ENCODE measurements at regions not wholly inside any gene's neighbourhood (a gene's known extent, or its start where the extent isn't known, plus 50 kb on each side); places are given as distances from the start of the nearest gene placed in this dataset.

- Mint-ChIP-seq H3K27me3 (no peaks in the 10 kb centered on the region), H3K36me3 (no peaks in the 10 kb centered on the region), H3K4me1 (no peaks in the 10 kb centered on the region), H3K4me3 (no peak overlapping the region), H3K9me3 (peaks cover 0 to 21% (median 16%) of the 10 kb centered on the region in 3 donors), H3K27ac (no peak overlapping the region)
- H3K27me3 ChIP-seq (replicated peaks in 1 of 2; ENCODE audit: control insufficient read depth in 2 of 2, extremely low read depth in 1 of 2, insufficient read depth in 2 of 2, low read length in 1 of 2), result no peaks in the 10 kb centered on the region
- no peaks in the 10 kb centered on the region for H3K9me3 ChIP-seq
- no peaks in the 10 kb centered on the region for H3K36me3 ChIP-seq (ENCODE audit: control insufficient read depth in 2 of 2, extremely low read depth in 1 of 2, insufficient read depth in 1 of 2, low read length in 1 of 2)
- DNase-seq (no peak), ATAC-seq (replicated peaks in 1 of 4) (no peak)
- no peak overlapping the region for H3K27ac ChIP-seq (ENCODE audit: low read length)
- ChIA-PET CTCF (no interaction called here), POLR2A (no interaction called here)
- H3K4me3 ChIP-seq (ENCODE audit: control insufficient read depth in 1 of 2, extremely low read depth in 1 of 2, low read length in 1 of 2), result no peak overlapping the region
- no peaks in the 10 kb centered on the region for H3K4me1 ChIP-seq (ENCODE audit: control insufficient read depth in 1 of 2, extremely low read depth in 1 of 2, insufficient read depth in 2 of 2, low read length in 2 of 2)
These were observed 912.2 kb upstream of the PIK3C3 start for GRCh38 chr18:41042866-41043265.

- peaks cover 12 to 31% (median 25%) of the 10 kb centered on the region in 3 donors for H3K9me3 Mint-ChIP-seq
- H3K27ac ChIP-seq (ENCODE audit: low read length), result no peak overlapping the region
- DNase-seq, result no peak
- POLR2A ChIA-PET, result no interaction called here
- H3K36me3 ChIP-seq (ENCODE audit: control insufficient read depth in 2 of 2, extremely low read depth in 1 of 2, insufficient read depth in 1 of 2, low read length in 1 of 2), result no peaks in the 10 kb centered on the region
- no peaks in the 10 kb centered on the region for H3K4me1 ChIP-seq (ENCODE audit: control insufficient read depth in 1 of 2, extremely low read depth in 1 of 2, insufficient read depth in 2 of 2, low read length in 2 of 2)
- CTCF ChIA-PET, result no interaction called here
- no peaks in the 10 kb centered on the region for H3K27me3 Mint-ChIP-seq
- no peaks in the 10 kb centered on the region for H3K36me3 Mint-ChIP-seq
- H3K4me3 Mint-ChIP-seq, result no peak overlapping the region
- no peaks in the 10 kb centered on the region for H3K4me1 Mint-ChIP-seq
- no peak for ATAC-seq (replicated peaks in 1 of 4)
- H3K27ac Mint-ChIP-seq, result no peak overlapping the region
- H3K27me3 ChIP-seq (replicated peaks in 1 of 2; ENCODE audit: control insufficient read depth in 2 of 2, extremely low read depth in 1 of 2, insufficient read depth in 2 of 2, low read length in 1 of 2), result no peaks in the 10 kb centered on the region
- no CpG with 5 or more reads among the region's 1 CpG for WGBS (ENCODE audit: insufficient coverage)
- H3K4me3 ChIP-seq (ENCODE audit: control insufficient read depth in 1 of 2, extremely low read depth in 1 of 2, low read length in 1 of 2), result no peak overlapping the region
- no peaks in the 10 kb centered on the region for H3K9me3 ChIP-seq
These were observed 917.0 kb upstream of the PIK3C3 start for GRCh38 chr18:41038071-41038470.

- no peak for ATAC-seq (replicated peaks in 1 of 4)
- H3K4me1 Mint-ChIP-seq, result no peaks in the 10 kb centered on the region
- no peak overlapping the region for H3K4me3 ChIP-seq (ENCODE audit: control insufficient read depth in 1 of 2, extremely low read depth in 1 of 2, low read length in 1 of 2)
These were observed 918.7 kb upstream of the PIK3C3 start for GRCh38 chr18:41036346-41036745.

GRCh38 chr18:41034413-41034812 lies 920.6 kb upstream of the PIK3C3 start:
- no peak overlapping the region for H3K27ac ChIP-seq (ENCODE audit: low read length)
- no peaks in the 10 kb centered on the region for H3K27me3 ChIP-seq (replicated peaks in 1 of 2; ENCODE audit: control insufficient read depth in 2 of 2, extremely low read depth in 1 of 2, insufficient read depth in 2 of 2, low read length in 1 of 2)
- Mint-ChIP-seq H3K9me3 (peaks cover 15 to 36% (median 16%) of the 10 kb centered on the region in 3 donors), H3K4me3 (no peak overlapping the region), H3K27ac (no peak overlapping the region), H3K36me3 (no peaks in the 10 kb centered on the region), H3K4me1 (no peaks in the 10 kb centered on the region), H3K27me3 (no peaks in the 10 kb centered on the region)
- H3K4me1 ChIP-seq (ENCODE audit: control insufficient read depth in 1 of 2, extremely low read depth in 1 of 2, insufficient read depth in 2 of 2, low read length in 2 of 2), result no peaks in the 10 kb centered on the region
- no CpG with 5 or more reads among the region's 2 CpGs for WGBS (ENCODE audit: insufficient coverage)
- H3K9me3 ChIP-seq, result no peaks in the 10 kb centered on the region
- H3K4me3 ChIP-seq (ENCODE audit: control insufficient read depth in 1 of 2, extremely low read depth in 1 of 2, low read length in 1 of 2), result no peak overlapping the region
- CTCF ChIA-PET, result interaction anchor here in 1 of 2 donors (0.6 kb wide), 1 partner anchor 32 kb away, joined by 3 read pairs; no protein-coding TSS in a partner anchor
- H3K36me3 ChIP-seq (ENCODE audit: control insufficient read depth in 2 of 2, extremely low read depth in 1 of 2, insufficient read depth in 1 of 2, low read length in 1 of 2), result no peaks in the 10 kb centered on the region
- POLR2A ChIA-PET, result no interaction called here
- DNase-seq, result no peak
- ATAC-seq (replicated peaks in 1 of 4), result no peak

More at GRCh38 chr18:41036346-41036745, 918.7 kb upstream of the PIK3C3 start:
- ChIA-PET CTCF (no interaction called here), POLR2A (no interaction called here)
- WGBS (ENCODE audit: insufficient coverage), result no CpG with 5 or more reads among the region's 6 CpGs
- no peaks in the 10 kb centered on the region for H3K27me3 ChIP-seq (replicated peaks in 1 of 2; ENCODE audit: control insufficient read depth in 2 of 2, extremely low read depth in 1 of 2, insufficient read depth in 2 of 2, low read length in 1 of 2)
- no peaks in the 10 kb centered on the region for H3K9me3 ChIP-seq
- H3K27ac Mint-ChIP-seq, result no peak overlapping the region
- no peak overlapping the region for H3K27ac ChIP-seq (ENCODE audit: low read length)
- H3K4me1 ChIP-seq (ENCODE audit: control insufficient read depth in 1 of 2, extremely low read depth in 1 of 2, insufficient read depth in 2 of 2, low read length in 2 of 2), result no peaks in the 10 kb centered on the region
- H3K27me3 Mint-ChIP-seq, result no peaks in the 10 kb centered on the region
- H3K36me3 Mint-ChIP-seq, result no peaks in the 10 kb centered on the region
- peaks cover 15 to 30% (median 21%) of the 10 kb centered on the region in 3 donors for H3K9me3 Mint-ChIP-seq
- no peak for DNase-seq
- no peaks in the 10 kb centered on the region for H3K36me3 ChIP-seq (ENCODE audit: control insufficient read depth in 2 of 2, extremely low read depth in 1 of 2, insufficient read depth in 1 of 2, low read length in 1 of 2)
- no peak overlapping the region for H3K4me3 Mint-ChIP-seq

- no peak for ATAC-seq (replicated peaks in 1 of 4)
- H3K27me3 Mint-ChIP-seq, result no peaks in the 10 kb centered on the region
- ChIA-PET CTCF (no interaction called here), POLR2A (no interaction called here)
- DNase-seq, result no peak
- Histone ChIP-seq H3K9me3 (no peaks in the 10 kb centered on the region), H3K27me3 (replicated peaks in 1 of 2; ENCODE audit: control insufficient read depth in 2 of 2, extremely low read depth in 1 of 2, insufficient read depth in 2 of 2, low read length in 1 of 2) (no peaks in the 10 kb centered on the region), H3K4me1 (ENCODE audit: control insufficient read depth in 1 of 2, extremely low read depth in 1 of 2, insufficient read depth in 2 of 2, low read length in 2 of 2) (no peaks in the 10 kb centered on the region), H3K27ac (ENCODE audit: low read length) (no peak overlapping the region), H3K36me3 (ENCODE audit: control insufficient read depth in 2 of 2, extremely low read depth in 1 of 2, insufficient read depth in 1 of 2, low read length in 1 of 2) (no peaks in the 10 kb centered on the region), H3K4me3 (ENCODE audit: control insufficient read depth in 1 of 2, extremely low read depth in 1 of 2, low read length in 1 of 2) (no peak overlapping the region)
- no peak overlapping the region for H3K27ac Mint-ChIP-seq
- no peaks in the 10 kb centered on the region for H3K4me1 Mint-ChIP-seq
- peaks cover 0 to 14% (median 7%) of the 10 kb centered on the region in 3 donors for H3K9me3 Mint-ChIP-seq
- WGBS (ENCODE audit: insufficient coverage), result no CpG with 5 or more reads among the region's 1 CpG
- H3K36me3 Mint-ChIP-seq, result no peaks in the 10 kb centered on the region
- no peak overlapping the region for H3K4me3 Mint-ChIP-seq
These were observed 929.4 kb upstream of the PIK3C3 start for GRCh38 chr18:41025666-41026065.

- no peak overlapping the region for H3K27ac Mint-ChIP-seq
- no peaks in the 10 kb centered on the region for H3K27me3 Mint-ChIP-seq
- WGBS (ENCODE audit: insufficient coverage), result no CpG with 5 or more reads among the region's 2 CpGs
These were observed 930.2 kb upstream of the PIK3C3 start for GRCh38 chr18:41024792-41025191.

GRCh38 chr18:41022484-41022883 lies 932.5 kb upstream of the PIK3C3 start:
- Mint-ChIP-seq H3K27me3 (no peaks in the 10 kb centered on the region), H3K4me1 (no peaks in the 10 kb centered on the region), H3K36me3 (no peaks in the 10 kb centered on the region), H3K27ac (no peak overlapping the region), H3K9me3 (peaks cover 4 to 10% (median 5%) of the 10 kb centered on the region in 3 donors), H3K4me3 (no peak overlapping the region)
- POLR2A ChIA-PET, result no interaction called here
- Histone ChIP-seq H3K27me3 (replicated peaks in 1 of 2; ENCODE audit: control insufficient read depth in 2 of 2, extremely low read depth in 1 of 2, insufficient read depth in 2 of 2, low read length in 1 of 2) (no peaks in the 10 kb centered on the region), H3K4me1 (ENCODE audit: control insufficient read depth in 1 of 2, extremely low read depth in 1 of 2, insufficient read depth in 2 of 2, low read length in 2 of 2) (no peaks in the 10 kb centered on the region), H3K9me3 (no peaks in the 10 kb centered on the region), H3K36me3 (ENCODE audit: control insufficient read depth in 2 of 2, extremely low read depth in 1 of 2, insufficient read depth in 1 of 2, low read length in 1 of 2) (no peaks in the 10 kb centered on the region), H3K4me3 (ENCODE audit: control insufficient read depth in 1 of 2, extremely low read depth in 1 of 2, low read length in 1 of 2) (no peak overlapping the region), H3K27ac (ENCODE audit: low read length) (no peak overlapping the region)
- ATAC-seq (replicated peaks in 1 of 4), result no peak
- CTCF ChIA-PET, result no interaction called here
- no CpG with 5 or more reads among the region's 4 CpGs for WGBS (ENCODE audit: insufficient coverage)
- no peak for DNase-seq

More at GRCh38 chr18:41024792-41025191, 930.2 kb upstream of the PIK3C3 start:
- Histone ChIP-seq H3K4me3 (ENCODE audit: control insufficient read depth in 1 of 2, extremely low read depth in 1 of 2, low read length in 1 of 2) (no peak overlapping the region), H3K27ac (ENCODE audit: low read length) (no peak overlapping the region), H3K9me3 (no peaks in the 10 kb centered on the region), H3K4me1 (ENCODE audit: control insufficient read depth in 1 of 2, extremely low read depth in 1 of 2, insufficient read depth in 2 of 2, low read length in 2 of 2) (no peaks in the 10 kb centered on the region), H3K27me3 (replicated peaks in 1 of 2; ENCODE audit: control insufficient read depth in 2 of 2, extremely low read depth in 1 of 2, insufficient read depth in 2 of 2, low read length in 1 of 2) (no peaks in the 10 kb centered on the region), H3K36me3 (ENCODE audit: control insufficient read depth in 2 of 2, extremely low read depth in 1 of 2, insufficient read depth in 1 of 2, low read length in 1 of 2) (no peaks in the 10 kb centered on the region)
- POLR2A ChIA-PET, result no interaction called here
- H3K36me3 Mint-ChIP-seq, result no peaks in the 10 kb centered on the region
- H3K4me3 Mint-ChIP-seq, result no peak overlapping the region
- H3K9me3 Mint-ChIP-seq, result peaks cover 0 to 9% (median 7%) of the 10 kb centered on the region in 3 donors
- CTCF ChIA-PET, result no interaction called here
- ATAC-seq (replicated peaks in 1 of 4), result no peak
- DNase-seq, result no peak
- H3K4me1 Mint-ChIP-seq, result no peaks in the 10 kb centered on the region

All from T-cell (primary cell).